Epithelial cell of proximal tubule (primary cell): ENCODE measurements at regions not wholly inside any gene's neighbourhood (a gene's known extent, or its start where the extent isn't known, plus 50 kb on each side); places are given as distances from the start of the nearest gene placed in this dataset.
"Not testable (repeated sequence)": the region's sequence is repeated elsewhere in the genome, so short reads cannot be mapped to it uniquely, and the experiment has no call there.

ENCODE experiments used
- DNase-seq: peaks from one replicate; pipeline ENCODE4 v3.0.0-alpha.2; 2011; ENCODE audit warnings: low read depth
- H3K4me3 ChIP-seq: 2 replicates; pipeline ENCODE4 v1.5.1; 2011; ENCODE audit warnings: low read depth, mild to moderate bottlenecking, low read length
- TF ChIP-seq, protein P1 (sequence below): conservative IDR thresholded peaks from 2 replicates; pipeline ENCODE4 v1.5.1; 2012; ENCODE audit warnings: low read depth, mild to moderate bottlenecking, low read length

DNA sequence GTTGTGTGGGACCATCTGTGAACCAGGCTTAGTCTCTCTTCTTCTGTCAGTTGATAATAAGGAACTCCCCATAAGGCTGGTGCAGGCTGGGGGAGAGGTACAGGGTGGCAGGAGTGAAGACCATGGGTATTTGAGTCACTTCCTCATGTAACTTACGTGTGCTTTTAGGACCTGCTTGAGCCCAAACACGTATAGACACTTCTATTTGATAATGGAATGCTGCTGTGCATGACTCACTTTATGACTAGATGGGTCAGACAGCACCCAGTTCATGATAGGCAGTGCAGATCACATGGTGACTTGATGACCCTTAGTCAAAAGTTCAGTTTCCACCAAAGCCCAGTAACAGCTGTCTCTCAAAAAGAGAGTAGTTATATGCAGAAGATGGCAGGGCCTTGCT lies 490.9 kb downstream of the ZBBX start:
- TF ChIP-seq, protein P1, sequence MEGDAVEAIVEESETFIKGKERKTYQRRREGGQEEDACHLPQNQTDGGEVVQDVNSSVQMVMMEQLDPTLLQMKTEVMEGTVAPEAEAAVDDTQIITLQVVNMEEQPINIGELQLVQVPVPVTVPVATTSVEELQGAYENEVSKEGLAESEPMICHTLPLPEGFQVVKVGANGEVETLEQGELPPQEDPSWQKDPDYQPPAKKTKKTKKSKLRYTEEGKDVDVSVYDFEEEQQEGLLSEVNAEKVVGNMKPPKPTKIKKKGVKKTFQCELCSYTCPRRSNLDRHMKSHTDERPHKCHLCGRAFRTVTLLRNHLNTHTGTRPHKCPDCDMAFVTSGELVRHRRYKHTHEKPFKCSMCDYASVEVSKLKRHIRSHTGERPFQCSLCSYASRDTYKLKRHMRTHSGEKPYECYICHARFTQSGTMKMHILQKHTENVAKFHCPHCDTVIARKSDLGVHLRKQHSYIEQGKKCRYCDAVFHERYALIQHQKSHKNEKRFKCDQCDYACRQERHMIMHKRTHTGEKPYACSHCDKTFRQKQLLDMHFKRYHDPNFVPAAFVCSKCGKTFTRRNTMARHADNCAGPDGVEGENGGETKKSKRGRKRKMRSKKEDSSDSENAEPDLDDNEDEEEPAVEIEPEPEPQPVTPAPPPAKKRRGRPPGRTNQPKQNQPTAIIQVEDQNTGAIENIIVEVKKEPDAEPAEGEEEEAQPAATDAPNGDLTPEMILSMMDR, result no peak

DNA sequence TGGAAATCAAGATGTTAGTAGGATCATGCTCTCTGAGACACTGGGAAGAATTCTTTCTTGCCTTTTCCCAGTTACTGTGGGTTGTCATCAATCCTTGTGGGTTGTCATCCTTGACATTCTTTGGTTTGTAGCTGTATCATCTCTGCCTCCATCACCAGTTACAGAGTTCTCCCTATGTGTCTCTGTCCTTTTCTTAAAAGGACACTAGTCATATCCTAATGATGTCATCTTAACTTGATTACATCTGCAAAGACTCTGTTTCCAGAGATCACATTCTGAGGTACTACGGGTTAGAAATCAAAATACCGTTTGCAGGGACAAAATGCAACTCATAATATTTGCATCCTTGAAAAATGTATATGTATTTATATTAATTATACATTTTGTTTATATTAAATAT lies 500.4 kb downstream of the ZBBX start:
- TF ChIP-seq, protein P1, result no peak
- no peak for DNase-seq
- no peak overlapping the region for H3K4me3 ChIP-seq

More for the DNA sequence above, 490.9 kb downstream of the ZBBX start:
- H3K4me3 ChIP-seq, result no peak overlapping the region
- no peak for DNase-seq

DNA sequence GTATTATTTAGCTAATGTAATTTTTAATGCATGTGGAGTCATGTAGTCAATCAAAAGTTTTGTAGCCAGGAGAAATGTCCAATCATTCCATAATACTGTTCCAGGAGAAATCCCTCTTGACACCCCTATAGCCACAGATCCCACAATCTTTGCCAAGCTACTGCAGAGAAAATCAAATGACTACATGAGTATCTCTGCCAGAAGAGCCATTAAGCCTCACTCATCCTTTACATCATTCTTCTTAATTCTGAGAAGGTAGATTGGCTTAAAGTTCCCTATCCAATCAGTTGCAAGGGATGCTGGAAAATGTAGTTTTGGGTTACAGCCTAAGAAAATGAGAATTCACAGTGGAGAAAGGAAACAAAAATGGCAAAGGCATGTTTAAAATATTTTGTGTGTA lies 502.1 kb downstream of the ZBBX start:
- H3K4me3 ChIP-seq, result no peak overlapping the region
- TF ChIP-seq, protein P1, result no peak

GRCh38 chr3:166864473-166865467 lies 515.3 kb downstream of the ZBBX start:
- TF ChIP-seq, protein P1, result no peak
- H3K4me3 ChIP-seq, result no peak overlapping the region
- DNase-seq, result no peak

More for the DNA sequence above, 502.1 kb downstream of the ZBBX start:
- DNase-seq, result no peak

DNA sequence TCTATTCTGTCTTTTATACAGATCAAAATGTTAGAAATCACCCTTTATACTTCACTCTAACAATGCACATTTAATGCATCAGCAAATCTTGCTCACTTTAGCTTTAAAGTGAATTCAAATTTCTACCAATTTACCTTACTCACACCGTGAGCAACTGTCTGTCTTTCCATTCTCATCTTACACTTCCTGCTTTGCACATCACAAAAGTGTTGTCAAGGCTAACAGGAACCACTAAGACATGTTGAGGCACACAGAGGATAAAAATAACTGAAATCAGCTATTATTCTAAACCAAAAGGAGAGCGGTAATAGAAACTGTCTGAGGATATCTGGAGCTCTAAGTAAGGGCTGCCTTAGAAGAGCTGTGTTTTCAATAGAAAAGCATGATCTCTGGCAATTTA lies 519.9 kb downstream of the ZBBX start:
- no peak overlapping the region for H3K4me3 ChIP-seq
- TF ChIP-seq, protein P1, result no peak
- DNase-seq, result no peak

GRCh38 chr3:166844329-166844728 lies 535.8 kb downstream of the ZBBX start:
- TF ChIP-seq, protein P1, result no peak
- no peak for DNase-seq

DNA sequence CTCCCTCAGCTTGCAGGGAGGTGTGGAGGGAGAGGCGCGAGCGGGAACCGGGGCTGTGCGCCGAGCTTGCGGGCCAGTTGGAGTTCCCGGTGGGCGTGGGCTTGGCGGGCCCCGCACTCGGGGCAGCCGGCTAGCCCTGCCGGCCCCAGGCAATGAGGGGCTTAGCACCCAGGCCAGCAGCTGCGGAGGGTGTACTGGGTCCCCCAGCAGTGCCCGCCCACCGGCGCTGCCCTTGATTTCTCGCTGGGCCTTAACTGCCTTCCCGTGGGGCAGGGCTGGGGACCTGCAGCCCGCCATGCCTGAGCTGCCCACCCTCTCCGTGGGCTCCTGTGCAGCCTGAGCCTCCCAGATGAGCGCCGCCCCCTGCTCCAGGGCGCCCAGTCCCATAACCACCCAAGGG lies 537.3 kb downstream of the ZBBX start:
- not testable (repeated sequence) for DNase-seq, H3K4me3 ChIP-seq

More at GRCh38 chr3:166844329-166844728, 535.8 kb downstream of the ZBBX start:
- no peak overlapping the region for H3K4me3 ChIP-seq
